GM18498 (cell line): ENCODE measurements at regions not wholly inside any gene's neighbourhood (a gene's known extent, or its start where the extent isn't known, plus 50 kb on each side); places are given as distances from the start of the nearest gene placed in this dataset.

Experiments used
- ATAC-seq: cut with Tn5 transposase; IDR thresholded peaks from one replicate; pipeline ENCODE4 v1.9.1; 2021; ENCODE audit warnings: mild to moderate bottlenecking, moderate library complexity; ENCODE audit not compliant: unreplicated experiment

- no peak for ATAC-seq
Measured at GRCh38 chr12:127396734-127397133, 870.2 kb upstream of the TMEM132C start.

DNA sequence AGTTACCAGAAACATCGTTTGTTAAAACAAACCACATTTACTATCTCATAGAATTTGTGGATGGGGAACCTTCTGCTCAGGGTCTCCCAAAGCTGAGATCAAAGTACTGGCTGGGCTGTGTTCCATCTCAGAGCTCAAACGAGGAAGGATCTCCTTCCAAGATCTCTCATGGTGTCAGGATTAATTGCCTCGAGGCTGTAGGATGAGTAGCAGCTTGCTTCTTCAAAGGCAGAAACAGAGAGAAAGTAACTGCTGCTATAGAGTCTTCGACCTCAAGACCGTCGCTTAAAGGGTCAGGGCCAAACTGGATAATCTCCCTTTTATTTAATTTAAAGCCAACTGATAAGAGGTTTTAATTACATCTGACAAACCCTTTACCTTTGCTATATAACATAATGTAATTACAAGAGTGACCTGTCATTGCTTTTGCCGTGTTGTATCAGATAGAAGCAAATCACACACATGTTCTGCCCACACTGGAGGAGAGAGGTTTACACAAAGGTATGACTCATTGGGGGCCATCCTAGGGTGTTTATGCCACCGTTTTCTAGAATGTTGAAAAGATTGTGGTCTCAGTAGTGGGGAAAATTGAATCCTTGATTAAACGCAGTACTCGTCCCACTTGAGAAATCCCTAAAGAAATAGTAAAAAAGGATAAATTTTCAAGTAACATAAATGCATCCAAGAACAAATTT is 868.8 kb upstream of the TMEM132C start:
- no peak for ATAC-seq

DNA sequence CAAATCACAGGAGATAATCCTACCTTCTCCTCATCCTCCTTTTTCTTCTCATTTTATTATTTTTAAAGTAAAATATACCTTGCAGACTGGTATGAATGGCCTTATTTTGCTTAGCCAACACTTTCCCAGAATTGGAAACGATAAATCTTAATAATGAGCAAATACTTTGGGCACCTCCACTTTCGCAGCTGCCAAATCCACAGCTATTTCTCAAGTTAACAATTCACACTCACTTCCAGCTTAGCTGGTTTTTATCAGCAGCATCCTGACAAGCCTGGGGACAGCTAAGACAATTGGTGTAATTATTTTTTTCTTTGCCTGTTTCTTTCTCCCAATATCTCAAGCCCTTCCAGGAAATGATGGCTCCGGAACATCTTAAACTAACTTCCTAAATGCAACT is 867.5 kb upstream of the TMEM132C start:
- ATAC-seq: no peak

- no peak for ATAC-seq
Measured at GRCh38 chr12:127400221-127400620, 866.7 kb upstream of the TMEM132C start.

- ATAC-seq: no peak
Measured at GRCh38 chr12:127401005-127401404, 866.0 kb upstream of the TMEM132C start.

DNA sequence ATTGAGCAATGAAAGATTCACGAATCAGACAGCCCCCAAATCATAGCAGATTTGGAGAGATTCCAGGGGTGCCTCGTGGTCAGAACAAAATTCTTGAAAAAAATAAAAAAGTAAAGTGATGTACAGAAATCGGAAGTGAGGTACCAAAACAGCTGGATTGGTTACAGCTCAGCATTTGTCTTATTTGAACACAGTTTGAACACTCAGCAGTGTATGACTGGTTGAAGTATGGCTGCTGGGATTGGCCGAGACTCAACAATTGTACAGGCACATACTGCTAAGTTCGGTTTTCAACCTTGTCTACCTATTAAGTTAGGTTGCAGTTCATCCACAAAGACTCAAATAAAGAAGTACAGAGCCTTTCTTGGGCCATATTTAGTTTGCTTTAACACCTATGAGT is 865.4 kb upstream of the TMEM132C start:
- ATAC-seq: no peak

DNA sequence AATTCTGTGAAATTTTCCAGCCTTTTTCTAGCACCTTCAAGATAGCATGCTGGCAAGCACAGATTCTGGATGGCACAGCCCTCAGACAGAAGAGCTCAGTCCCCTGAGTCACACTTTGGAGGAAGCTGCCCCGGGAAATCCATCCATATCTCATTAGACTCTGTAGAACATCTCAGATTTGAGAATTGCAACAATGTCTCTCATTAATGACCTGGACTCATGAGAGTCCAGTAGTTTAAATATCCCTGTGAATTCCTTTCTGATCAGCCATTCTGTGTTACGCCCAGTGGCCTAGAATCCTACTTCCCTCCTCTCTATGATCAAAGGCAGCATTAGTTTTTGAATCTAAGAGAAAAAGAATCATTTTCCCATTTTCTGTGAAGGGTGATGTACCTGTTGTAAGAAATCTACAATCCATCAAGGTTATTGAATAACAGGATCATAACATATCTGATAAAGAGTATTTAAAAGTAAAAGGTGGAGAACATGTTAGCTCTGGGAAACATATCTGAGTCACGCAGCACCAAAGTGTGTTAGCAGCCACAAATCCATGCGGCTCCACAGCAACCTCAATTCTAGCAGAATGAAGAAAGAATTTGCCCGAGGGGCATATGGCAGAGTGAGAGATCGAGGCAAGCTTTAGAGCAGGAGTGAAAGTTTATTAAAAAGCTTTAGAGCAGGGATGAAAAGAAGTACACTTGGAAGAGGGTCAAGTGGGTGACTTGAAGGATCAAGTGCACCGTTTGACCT is 855.6 kb upstream of the TMEM132C start:
- no peak for ATAC-seq

DNA sequence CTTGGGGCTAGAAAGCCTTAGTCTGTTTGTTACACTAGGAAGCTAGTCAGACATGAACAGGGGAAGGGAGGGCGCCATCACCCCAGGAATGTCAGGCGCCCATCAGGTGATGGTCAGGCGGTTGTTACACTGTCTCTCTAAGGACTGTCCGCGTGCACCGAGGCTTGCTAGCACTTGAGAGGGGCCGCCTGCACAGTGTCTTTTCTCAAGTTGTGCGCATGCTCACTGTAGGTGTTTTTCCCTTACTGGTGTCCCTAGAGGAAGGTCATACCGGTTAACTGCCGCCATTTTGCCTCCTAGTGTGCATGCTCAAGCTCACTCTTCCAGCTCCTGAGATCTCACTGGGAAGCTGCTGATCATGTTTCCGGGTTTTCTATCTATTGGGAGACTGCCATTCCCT is 855.0 kb upstream of the TMEM132C start:
- no peak for ATAC-seq

- no peak for ATAC-seq
Measured at GRCh38 chr12:127412866-127413265, 854.1 kb upstream of the TMEM132C start.

- ATAC-seq: no peak
Measured at GRCh38 chr12:127414186-127414585, 852.8 kb upstream of the TMEM132C start.

- ATAC-seq: no peak
Measured at GRCh38 chr12:127414636-127415035, 852.3 kb upstream of the TMEM132C start.

- no peak for ATAC-seq
Measured at GRCh38 chr12:127416796-127417195, 850.2 kb upstream of the TMEM132C start.

DNA sequence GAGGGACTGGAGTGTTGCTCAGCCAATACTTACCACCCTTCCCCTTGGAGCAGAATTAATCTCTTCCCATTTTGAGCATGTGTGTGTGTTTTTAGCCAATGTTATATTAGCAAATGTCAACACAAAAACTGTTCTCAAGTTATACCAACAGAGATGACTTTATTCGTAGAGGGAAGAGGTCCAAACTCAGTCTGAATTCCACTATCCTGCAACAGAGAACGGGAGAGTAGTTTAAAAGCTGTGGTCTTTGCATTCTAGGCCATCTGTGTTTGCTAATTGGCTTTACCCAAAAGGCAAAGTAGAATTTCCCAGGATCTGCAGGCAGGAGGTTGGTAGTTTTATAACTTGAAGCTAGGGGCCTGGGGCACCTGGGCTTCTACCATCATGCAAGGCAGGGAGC is 847.9 kb upstream of the TMEM132C start:
- no peak for ATAC-seq

DNA sequence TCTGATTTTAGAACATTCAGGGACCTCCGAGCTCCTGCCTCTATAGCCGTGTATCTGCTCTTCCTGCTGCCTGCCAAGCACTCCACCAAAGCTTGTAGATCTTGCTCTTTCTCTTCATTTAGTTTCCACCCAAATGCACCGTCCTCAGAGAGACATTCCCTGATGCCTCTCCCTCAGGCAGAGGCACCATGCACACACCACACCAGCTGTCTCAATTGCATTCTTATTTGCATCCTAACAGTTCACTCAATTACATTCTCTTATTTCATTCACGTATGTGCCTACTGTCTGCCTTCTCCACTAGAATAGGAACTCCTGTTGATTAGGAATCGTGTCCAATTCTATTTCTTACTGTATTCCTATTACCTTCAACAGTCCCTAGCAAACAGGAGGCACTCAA is 845.4 kb upstream of the TMEM132C start:
- no peak for ATAC-seq

- ATAC-seq: no peak
Measured at GRCh38 chr12:127422935-127423566, 843.9 kb upstream of the TMEM132C start.

DNA sequence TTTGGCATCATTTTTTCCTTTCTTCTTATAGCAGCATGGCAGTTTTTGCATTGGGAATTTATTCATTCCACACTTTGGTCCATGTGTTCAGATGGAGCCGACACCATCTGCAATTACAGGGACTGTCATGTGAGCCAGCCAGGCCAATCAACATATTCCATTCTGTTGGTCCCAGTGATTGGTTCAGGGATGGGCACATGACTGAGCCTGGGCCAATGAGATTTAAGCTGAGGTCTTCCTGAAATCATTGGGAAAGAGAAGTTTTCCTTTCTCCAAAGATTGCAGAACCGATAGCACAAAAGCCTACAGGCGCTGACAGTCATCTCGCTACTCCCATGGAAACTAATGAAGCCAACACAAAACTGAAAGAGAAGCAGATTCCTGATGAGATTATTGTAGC is 841.5 kb upstream of the TMEM132C start:
- ATAC-seq: no peak

DNA sequence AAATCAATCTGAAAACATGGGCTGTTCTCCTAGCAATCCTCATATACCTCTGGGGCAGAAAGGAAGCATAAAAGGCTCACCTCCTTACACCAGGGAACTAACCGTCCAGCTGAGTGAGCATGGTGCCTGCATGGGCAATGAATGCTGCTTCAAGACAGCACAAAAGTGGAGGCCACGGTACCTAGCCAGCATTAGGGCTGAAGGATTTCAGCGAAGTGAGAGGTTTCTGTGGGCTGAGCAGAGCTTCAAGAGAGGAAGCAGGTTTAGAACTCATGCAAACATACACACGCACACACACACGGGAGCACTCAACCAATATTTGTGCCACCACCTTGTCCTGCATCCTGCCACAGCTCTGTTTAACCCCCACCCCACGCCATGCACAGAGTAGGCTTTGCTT is 838.5 kb upstream of the TMEM132C start:
- ATAC-seq: no peak

- ATAC-seq: no peak
Measured at GRCh38 chr12:127429551-127430285, 837.3 kb upstream of the TMEM132C start.

DNA sequence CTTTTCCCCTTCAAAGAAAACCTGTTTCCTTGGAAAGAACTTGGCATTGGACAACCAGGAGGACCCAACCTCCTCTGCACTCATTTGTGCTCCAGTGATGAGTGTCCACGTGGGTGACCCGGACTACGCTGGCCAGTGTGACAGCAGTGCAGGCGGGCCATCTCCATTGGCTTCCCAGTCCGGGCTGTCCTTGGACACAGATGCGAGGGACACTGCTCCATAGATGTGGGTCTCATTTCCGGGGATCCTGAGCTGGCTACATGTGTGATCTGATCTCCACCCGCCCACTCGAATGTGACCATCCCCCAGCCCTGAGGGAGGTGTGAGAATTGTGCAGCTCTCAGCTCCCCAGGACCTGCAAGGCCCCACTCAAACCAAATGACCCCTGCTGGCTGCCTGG is 836.6 kb upstream of the TMEM132C start:
- ATAC-seq: no peak

DNA sequence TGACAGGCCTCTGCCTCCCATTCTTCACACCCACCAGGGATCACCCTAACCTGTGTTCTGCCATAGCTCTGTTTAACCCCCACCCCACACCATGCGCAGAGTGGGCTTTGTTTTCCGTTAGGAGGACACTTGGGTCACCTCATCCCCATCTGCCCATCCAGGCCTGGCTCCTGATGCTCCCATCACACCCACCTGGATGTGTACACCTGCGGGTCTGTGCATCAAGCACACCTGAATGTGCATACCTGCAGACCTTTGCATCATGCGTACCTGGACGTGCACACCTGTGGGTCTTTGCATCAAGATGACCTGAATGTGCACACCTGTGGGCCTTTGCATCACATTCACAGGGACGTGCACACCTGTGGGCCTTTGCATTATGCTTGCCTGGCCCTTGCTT is 835.8 kb upstream of the TMEM132C start:
- no peak for ATAC-seq

DNA sequence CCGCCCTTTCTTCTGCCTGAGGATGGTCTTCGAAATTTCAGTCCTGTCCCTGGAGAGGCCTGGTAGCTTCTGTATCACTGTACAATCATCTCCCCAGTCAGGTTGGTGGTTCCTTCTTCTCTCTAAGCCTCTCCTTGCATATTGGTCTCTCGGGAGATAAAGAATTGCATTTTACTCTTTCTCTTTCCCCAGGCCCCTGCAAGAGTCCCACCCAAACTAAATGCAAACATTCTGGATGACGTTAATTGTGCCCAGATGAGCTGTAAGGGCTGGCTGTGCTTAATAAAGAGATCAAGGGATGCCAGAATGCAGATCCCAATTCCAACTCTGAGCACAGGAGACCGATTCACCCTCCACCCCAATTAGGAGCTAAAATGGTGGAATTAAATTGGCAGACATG is 835.4 kb upstream of the TMEM132C start:
- ATAC-seq: no peak
